ENCODE measurements at regions not wholly inside any gene's neighbourhood (a gene's known extent, or its start where the extent isn't known, plus 50 kb on each side); places are given as distances from the start of the nearest gene placed in this dataset.

DNA sequence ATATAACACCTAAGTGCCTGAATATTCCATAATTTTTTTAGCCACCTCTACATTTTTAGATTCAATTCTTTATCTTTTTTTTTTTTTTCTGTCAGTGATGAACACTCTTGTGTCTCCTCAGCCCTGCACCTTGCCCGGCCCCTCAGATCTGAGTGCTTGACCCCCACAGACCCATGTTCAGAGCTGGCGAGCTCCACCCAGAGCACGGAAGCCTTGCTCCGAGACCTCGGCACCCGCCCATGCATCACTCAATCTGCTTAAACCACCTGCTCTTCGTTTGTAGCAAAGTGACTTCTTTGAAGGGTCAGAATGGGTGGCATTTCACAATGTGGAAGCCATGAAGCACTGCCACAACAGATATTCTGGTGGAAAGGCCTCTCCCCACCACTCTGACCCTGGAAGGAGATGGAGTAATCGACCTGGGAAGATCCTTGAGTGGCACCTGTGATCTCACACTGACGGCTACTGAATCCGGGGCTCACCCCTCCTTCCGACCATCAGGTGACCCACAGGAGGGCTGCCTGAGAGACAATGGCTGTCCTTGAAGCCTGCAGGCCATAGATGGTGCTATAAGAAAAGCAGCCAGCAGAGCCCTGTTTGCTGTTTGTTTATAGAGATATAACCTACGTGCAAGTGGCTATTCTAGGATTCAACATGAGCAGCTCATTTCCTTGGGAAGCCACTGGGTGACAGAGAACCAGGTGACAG is 261.1 kb upstream of the IRX4 start:
- TF ChIP-seq, protein P1, sequence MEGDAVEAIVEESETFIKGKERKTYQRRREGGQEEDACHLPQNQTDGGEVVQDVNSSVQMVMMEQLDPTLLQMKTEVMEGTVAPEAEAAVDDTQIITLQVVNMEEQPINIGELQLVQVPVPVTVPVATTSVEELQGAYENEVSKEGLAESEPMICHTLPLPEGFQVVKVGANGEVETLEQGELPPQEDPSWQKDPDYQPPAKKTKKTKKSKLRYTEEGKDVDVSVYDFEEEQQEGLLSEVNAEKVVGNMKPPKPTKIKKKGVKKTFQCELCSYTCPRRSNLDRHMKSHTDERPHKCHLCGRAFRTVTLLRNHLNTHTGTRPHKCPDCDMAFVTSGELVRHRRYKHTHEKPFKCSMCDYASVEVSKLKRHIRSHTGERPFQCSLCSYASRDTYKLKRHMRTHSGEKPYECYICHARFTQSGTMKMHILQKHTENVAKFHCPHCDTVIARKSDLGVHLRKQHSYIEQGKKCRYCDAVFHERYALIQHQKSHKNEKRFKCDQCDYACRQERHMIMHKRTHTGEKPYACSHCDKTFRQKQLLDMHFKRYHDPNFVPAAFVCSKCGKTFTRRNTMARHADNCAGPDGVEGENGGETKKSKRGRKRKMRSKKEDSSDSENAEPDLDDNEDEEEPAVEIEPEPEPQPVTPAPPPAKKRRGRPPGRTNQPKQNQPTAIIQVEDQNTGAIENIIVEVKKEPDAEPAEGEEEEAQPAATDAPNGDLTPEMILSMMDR (conservative IDR thresholded peaks at IDR 0.05; ENCODE audit: low read depth, low read length) = no peak
- TF ChIP-seq EZH2phosphoT487 (IDR thresholded peaks at IDR 0.05; ENCODE audit: borderline replicate concordance, low read length) = no peak
